ENCODE measurements at regions not wholly inside any gene's neighbourhood (a gene's known extent, or its start where the extent isn't known, plus 50 kb on each side); places are given as distances from the start of the nearest gene placed in this dataset.

DNA sequence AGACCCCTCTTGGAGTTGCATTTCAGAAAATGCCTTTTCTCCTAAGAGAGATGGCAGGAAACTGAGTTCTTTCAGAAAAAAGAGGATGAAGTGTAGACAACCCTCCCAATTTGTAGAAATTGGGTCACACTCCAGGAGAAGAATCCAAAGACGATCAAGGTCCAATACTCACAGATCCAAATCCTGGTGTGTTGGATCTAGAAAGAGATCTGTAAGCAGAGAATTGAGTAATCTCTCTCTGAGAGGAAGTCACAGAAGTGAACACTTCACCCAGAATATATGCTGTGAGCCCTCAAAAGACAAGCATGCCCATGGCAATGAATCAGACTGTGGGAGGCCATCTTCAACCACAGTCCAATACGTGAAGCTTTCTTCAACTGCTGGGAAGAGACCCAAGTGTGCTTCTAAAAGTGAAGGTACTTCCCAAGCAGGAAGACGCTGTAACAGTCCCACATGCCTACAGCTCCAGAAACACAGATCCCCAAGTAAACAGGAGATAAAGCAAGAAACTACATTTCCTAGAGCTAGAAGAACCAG, 182.7 kb downstream of the SMC2 start:
- no peak for DNase-seq (ENCODE audit: low read depth)
- CTCF ChIA-PET = no interaction called here
- POLR2A ChIA-PET = no interaction called here
- Histone ChIP-seq H3K27me3 (ENCODE audit: control insufficient read depth, insufficient read depth, low read length) (no peaks in the 10 kb centered on the region), H3K36me3 (ENCODE audit: control insufficient read depth, insufficient read depth, low read length) (no peaks in the 10 kb centered on the region), H3K4me3 (ENCODE audit: low read depth, low read length) (no peak overlapping the region)
- TF ChIP-seq, protein P1, sequence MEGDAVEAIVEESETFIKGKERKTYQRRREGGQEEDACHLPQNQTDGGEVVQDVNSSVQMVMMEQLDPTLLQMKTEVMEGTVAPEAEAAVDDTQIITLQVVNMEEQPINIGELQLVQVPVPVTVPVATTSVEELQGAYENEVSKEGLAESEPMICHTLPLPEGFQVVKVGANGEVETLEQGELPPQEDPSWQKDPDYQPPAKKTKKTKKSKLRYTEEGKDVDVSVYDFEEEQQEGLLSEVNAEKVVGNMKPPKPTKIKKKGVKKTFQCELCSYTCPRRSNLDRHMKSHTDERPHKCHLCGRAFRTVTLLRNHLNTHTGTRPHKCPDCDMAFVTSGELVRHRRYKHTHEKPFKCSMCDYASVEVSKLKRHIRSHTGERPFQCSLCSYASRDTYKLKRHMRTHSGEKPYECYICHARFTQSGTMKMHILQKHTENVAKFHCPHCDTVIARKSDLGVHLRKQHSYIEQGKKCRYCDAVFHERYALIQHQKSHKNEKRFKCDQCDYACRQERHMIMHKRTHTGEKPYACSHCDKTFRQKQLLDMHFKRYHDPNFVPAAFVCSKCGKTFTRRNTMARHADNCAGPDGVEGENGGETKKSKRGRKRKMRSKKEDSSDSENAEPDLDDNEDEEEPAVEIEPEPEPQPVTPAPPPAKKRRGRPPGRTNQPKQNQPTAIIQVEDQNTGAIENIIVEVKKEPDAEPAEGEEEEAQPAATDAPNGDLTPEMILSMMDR (IDR thresholded peaks at IDR 0.05; ENCODE audit: insufficient read depth, low read depth, low read length) = no peak

DNA sequence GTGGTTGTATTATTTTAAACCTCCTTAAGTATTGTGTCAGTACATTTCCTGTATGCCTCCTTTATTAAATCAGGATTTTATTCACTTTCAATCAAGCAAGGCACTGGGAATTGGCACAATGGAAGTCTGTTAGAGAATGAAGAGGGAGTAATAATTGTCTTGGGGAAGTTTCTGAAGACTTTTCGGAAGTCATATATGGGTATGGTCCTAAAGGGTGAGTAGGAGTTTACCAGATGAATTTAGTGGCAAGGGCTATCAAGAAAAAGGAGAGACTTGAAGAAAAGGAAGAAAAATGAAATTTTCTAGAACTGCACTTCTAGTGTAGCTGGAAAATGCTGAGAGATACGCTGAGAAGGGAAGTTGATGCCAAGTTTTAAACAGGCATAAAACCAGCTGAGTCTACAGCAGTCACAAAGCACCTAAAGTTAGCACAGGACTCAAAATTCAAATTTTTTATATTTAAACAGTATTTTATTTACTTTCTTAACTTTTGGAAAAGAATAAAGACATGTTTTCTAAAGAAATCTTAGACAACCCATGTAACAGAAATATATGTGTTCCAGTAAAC, 184.9 kb downstream of the SMC2 start:
- TF ChIP-seq, protein P1 (IDR thresholded peaks at IDR 0.05; ENCODE audit: insufficient read depth, low read depth, low read length) = no peak
- Histone ChIP-seq H3K36me3 (ENCODE audit: control insufficient read depth, insufficient read depth, low read length) (no peaks in the 10 kb centered on the region), H3K27me3 (ENCODE audit: control insufficient read depth, insufficient read depth, low read length) (no peaks in the 10 kb centered on the region), H3K4me3 (ENCODE audit: low read depth, low read length) (no peak overlapping the region)
- ChIA-PET POLR2A (no interaction called here), CTCF (no interaction called here)
- no peak for DNase-seq (ENCODE audit: low read depth)

GRCh38 chr9:104279535-104280177, 185.5 kb downstream of the SMC2 start:
- no peaks in the 10 kb centered on the region for H3K27me3 ChIP-seq (ENCODE audit: control insufficient read depth, insufficient read depth, low read length)
- ChIA-PET CTCF (interaction anchor here (0.6 kb wide), 1 partner anchor 181 kb away, joined by 3 read pairs; no protein-coding TSS in a partner anchor), POLR2A (no interaction called here)
- H3K36me3 ChIP-seq (ENCODE audit: control insufficient read depth, insufficient read depth, low read length) = no peaks in the 10 kb centered on the region
- DNase-seq (ENCODE audit: low read depth) = no peak
- no peak overlapping the region for H3K4me3 ChIP-seq (ENCODE audit: low read depth, low read length)
- TF ChIP-seq, protein P1 (IDR thresholded peaks at IDR 0.05; ENCODE audit: insufficient read depth, low read depth, low read length) = no peak

DNA sequence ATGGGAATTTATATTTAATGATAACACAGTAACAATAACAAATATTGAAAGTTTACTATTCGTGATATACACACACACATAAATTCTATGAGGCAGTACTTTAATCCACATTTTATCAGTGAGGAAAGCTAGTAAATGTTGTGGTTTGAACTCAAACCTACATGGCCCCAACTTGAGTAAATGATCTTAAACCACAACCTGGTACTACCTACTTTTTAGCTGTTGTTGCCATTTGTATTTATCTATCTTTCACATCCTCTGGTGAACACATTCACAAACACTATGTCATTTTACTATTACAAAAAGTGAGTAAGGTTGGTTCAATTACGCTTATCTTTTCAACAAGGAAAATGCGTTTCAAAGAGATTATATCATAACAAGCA, 186.1 kb downstream of the SMC2 start:
- H3K36me3 ChIP-seq (ENCODE audit: control insufficient read depth, insufficient read depth, low read length) = no peaks in the 10 kb centered on the region
- H3K27me3 ChIP-seq (ENCODE audit: control insufficient read depth, insufficient read depth, low read length) = no peaks in the 10 kb centered on the region
- H3K4me3 ChIP-seq (ENCODE audit: low read depth, low read length) = no peak overlapping the region
- no peak for DNase-seq (ENCODE audit: low read depth)
- TF ChIP-seq, protein P1 (IDR thresholded peaks at IDR 0.05; ENCODE audit: insufficient read depth, low read depth, low read length) = no peak
- POLR2A ChIA-PET = no interaction called here
- CTCF ChIA-PET = interaction anchor here (0.6 kb wide), 1 partner anchor 181 kb away, joined by 3 read pairs; no protein-coding TSS in a partner anchor

DNA sequence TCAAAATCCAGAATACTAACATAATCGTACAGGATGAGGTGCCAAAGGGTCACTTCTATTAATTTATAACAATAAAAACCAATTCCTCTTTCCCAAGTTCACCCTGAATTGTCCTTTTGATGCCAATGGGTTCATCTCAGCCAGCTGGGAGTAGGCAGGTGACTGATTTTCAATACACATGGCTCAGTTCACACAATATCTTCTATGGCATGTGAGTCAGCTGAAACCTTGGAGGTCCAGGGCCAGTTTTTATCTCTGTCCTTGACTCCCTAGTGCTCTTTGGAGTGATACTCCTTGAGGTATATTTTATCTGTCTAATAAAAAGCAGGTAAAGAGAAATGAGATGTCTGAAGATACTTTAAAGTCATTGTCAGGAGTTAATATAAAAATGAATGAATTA, 186.6 kb downstream of the SMC2 start:
- TF ChIP-seq, protein P1 (IDR thresholded peaks at IDR 0.05; ENCODE audit: insufficient read depth, low read depth, low read length) = no peak
- DNase-seq (ENCODE audit: low read depth) = no peak
- no peaks in the 10 kb centered on the region for H3K36me3 ChIP-seq (ENCODE audit: control insufficient read depth, insufficient read depth, low read length)
- H3K4me3 ChIP-seq (ENCODE audit: low read depth, low read length) = no peak overlapping the region
- H3K27me3 ChIP-seq (ENCODE audit: control insufficient read depth, insufficient read depth, low read length) = no peaks in the 10 kb centered on the region
- ChIA-PET POLR2A (no interaction called here), CTCF (interaction anchor here (0.7 kb wide), 1 partner anchor 17 kb away, joined by 3 read pairs; no protein-coding TSS in a partner anchor)

Data from BJ (cell line).